Heart left ventricle (tissue), 13 donors: ENCODE measurements at regions not wholly inside any gene's neighbourhood (a gene's known extent, or its start where the extent isn't known, plus 50 kb on each side); places are given as distances from the start of the nearest gene placed in this dataset.

ENCODE experiments used
- POLR2A ChIP-seq, 2 donors: fragments of 450-650 bp; IDR thresholded peaks; one replicate each; pipeline ENCODE4 v1.6.1; 2017; ENCODE audit warnings: antibody characterized with exemption in 2 of 2, mild to moderate bottlenecking in 2 of 2, moderate library complexity in 2 of 2
- TF ChIP-seq, protein P1 (sequence below), 12 donors: fragments of 200-600 bp; sonication (generic) in 4 of 12; IDR thresholded peaks; one replicate each; pipeline versions ENCODE4 v1.5.0 to v1.8.0; 2018 to 2022; ENCODE audit warnings: antibody characterized with exemption in 12 of 12, mild to moderate bottlenecking in 5 of 12
- donor health status: ischemic (EF 13 %, LVEDD 7.1; RV severe dilation, severe dysfunction).
- donor health status: DM: no; HTN: yes; CAD: no.
- donor health status: DM: no; HTN: no; CAD: no.
- donor health status: ischemic (EF 25% LVEDD 6.9; RV normal size, moderate dysfunction).
- donor health status: ischemic (EF 25% LVEDD 5.7; RV mildly dilated, moderate dysfunction).
- donor health status: ischemic (EF 35%, LVEDD 5.7; RV mildly dilated, moderate dysfunction).
- donor health status: nonischemic (EF 11% LVEDD 7.7; RV severe dilation, severe dysfunction).
- donor health status: DM: yes; HTN: yes; CAD: no.
- donor health status: PGD.
- donor health status: ischemic (EF 29% LVEDD 5.4; RV normal size, mild dysfunction).
- donor health status: nonischemic (EF 23%, LVEDD 6.1; RV moderate dilation, normal function).

GRCh38 chrX:81378560-81378959 lies 176.7 kb downstream of the SH3BGRL start:
- TF ChIP-seq, protein P1, sequence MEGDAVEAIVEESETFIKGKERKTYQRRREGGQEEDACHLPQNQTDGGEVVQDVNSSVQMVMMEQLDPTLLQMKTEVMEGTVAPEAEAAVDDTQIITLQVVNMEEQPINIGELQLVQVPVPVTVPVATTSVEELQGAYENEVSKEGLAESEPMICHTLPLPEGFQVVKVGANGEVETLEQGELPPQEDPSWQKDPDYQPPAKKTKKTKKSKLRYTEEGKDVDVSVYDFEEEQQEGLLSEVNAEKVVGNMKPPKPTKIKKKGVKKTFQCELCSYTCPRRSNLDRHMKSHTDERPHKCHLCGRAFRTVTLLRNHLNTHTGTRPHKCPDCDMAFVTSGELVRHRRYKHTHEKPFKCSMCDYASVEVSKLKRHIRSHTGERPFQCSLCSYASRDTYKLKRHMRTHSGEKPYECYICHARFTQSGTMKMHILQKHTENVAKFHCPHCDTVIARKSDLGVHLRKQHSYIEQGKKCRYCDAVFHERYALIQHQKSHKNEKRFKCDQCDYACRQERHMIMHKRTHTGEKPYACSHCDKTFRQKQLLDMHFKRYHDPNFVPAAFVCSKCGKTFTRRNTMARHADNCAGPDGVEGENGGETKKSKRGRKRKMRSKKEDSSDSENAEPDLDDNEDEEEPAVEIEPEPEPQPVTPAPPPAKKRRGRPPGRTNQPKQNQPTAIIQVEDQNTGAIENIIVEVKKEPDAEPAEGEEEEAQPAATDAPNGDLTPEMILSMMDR (IDR thresholded peaks at IDR 0.05), result no peak
- no peak for TF ChIP-seq POLR2A (IDR thresholded peaks at IDR 0.05)
